Bronchial epithelial cell (primary cell): ENCODE measurements at regions not wholly inside any gene's neighbourhood (a gene's known extent, or its start where the extent isn't known, plus 50 kb on each side); places are given as distances from the start of the nearest gene placed in this dataset.

Experiments used
- DNase-seq: peaks from one replicate; pipeline ENCODE4 v3.0.0-alpha.2; 2010; ENCODE audit warnings: low read depth
- FAIRE-seq: peaks from 2 replicates; lab custom pipeline; 2011; peaks lifted over from hg19 to GRCh38; lab: Jason Lieb, UNC
- H3K27me3 ChIP-seq: 2 replicates; pipeline ENCODE4 v1.5.1; 2011; ENCODE audit warnings: low read length; ENCODE audit not compliant: control insufficient read depth, insufficient read depth
- H3K36me3 ChIP-seq: 2 replicates; pipeline ENCODE4 v1.5.1; 2011; ENCODE audit warnings: low read length; ENCODE audit not compliant: control insufficient read depth, insufficient read depth
- H3K4me3 ChIP-seq: 2 replicates; pipeline ENCODE4 v1.5.1; 2011; ENCODE audit warnings: mild to moderate bottlenecking, low read depth, low read length, control low read depth
- CTCF ChIP-seq: IDR thresholded peaks from 2 replicates; pipeline ENCODE4 v1.5.1; 2011; ENCODE audit warnings: mild to moderate bottlenecking, moderate library complexity, low read length, control low read depth, inconsistent platforms; ENCODE audit not compliant: insufficient read depth, severe bottlenecking

GRCh38 chr7:18133921-18134320 is 106.3 kb upstream of the PRPS1L1 start:
- H3K27me3 ChIP-seq = no peaks in the 10 kb centered on the region
- no peak for DNase-seq
- no peaks in the 10 kb centered on the region for H3K36me3 ChIP-seq
- no peak for FAIRE-seq
- TF ChIP-seq CTCF = no peak
- H3K4me3 ChIP-seq = no peak overlapping the region

GRCh38 chr7:18140943-18141342 is 113.3 kb upstream of the PRPS1L1 start:
- FAIRE-seq (no peak), DNase-seq (no peak)
- no peak for TF ChIP-seq CTCF
- H3K4me3 ChIP-seq = no peak overlapping the region
- H3K36me3 ChIP-seq = no peaks in the 10 kb centered on the region
- no peaks in the 10 kb centered on the region for H3K27me3 ChIP-seq

DNA sequence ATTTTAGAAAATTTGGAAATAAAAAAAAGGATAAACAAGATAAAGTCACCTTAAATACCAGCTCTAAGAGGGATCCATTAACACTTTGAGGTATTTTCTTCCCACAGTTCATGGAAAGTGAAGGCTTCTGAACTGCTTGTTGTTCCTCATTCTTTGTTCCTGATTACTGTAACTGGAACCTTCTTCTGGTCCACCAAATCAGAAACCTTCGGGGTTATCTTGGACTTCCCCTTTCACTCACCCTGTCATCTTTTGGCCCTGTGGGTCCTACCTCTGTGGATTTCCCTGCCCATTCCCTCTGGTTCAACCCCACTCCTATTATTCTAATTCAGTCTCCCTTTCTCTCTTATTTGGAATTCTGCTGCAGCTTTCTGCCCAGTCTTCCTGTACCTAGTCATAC is 116.5 kb upstream of the PRPS1L1 start:
- no peak for TF ChIP-seq CTCF
- Histone ChIP-seq H3K4me3 (no peak overlapping the region), H3K36me3 (no peaks in the 10 kb centered on the region), H3K27me3 (no peaks in the 10 kb centered on the region)
- FAIRE-seq (no peak), DNase-seq (no peak)

DNA sequence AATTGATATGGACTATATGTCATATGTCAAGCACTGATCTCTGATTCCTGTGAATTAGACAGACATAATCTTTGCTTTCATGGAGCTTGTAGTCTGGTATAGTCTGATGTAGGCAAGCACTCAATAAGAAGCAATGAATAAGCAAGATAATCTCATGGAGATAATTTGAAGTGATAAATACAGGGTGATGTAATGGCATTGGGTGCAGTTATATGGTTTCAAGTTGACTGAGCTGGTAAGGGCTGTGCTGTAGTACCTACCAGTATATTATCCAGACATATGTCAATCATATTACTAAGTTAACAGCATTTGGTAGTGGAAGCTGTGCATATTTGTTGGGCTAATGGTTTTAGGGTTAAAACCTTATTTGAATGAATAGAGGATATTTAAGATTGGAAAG is 117.5 kb upstream of the PRPS1L1 start:
- Histone ChIP-seq H3K27me3 (no peaks in the 10 kb centered on the region), H3K4me3 (no peak overlapping the region), H3K36me3 (no peaks in the 10 kb centered on the region)
- DNase-seq (no peak), FAIRE-seq (no peak)
- no peak for TF ChIP-seq CTCF

DNA sequence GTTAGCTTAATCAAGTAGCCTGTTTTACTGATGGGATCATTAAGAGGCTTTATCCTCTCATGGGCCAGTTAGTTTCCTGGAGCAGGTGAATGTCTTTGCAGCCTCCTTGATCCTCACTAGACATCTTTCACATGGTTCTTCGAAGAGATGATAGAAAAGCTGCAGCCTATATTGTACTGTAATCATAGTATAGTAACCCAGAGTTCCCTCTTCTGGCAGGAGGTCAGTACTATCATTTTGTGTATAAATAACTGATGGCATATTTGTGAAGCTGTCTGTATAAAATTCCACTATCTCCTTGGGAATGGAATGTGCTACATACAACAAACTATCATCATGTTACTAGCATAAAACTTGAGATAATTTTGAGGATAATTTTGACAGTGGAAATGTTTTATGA is 123.8 kb upstream of the PRPS1L1 start:
- DNase-seq (no peak), FAIRE-seq (no peak)
- no peaks in the 10 kb centered on the region for H3K36me3 ChIP-seq
- peaks cover 2% of the 10 kb centered on the region for H3K27me3 ChIP-seq
- H3K4me3 ChIP-seq = no peak overlapping the region
- TF ChIP-seq CTCF = no peak

- DNase-seq = no peak
- Histone ChIP-seq H3K4me3 (no peak overlapping the region), H3K36me3 (no peaks in the 10 kb centered on the region), H3K27me3 (peaks cover 2% of the 10 kb centered on the region)
- no peak for FAIRE-seq
- TF ChIP-seq CTCF = no peak
These were observed 125.6 kb upstream of the PRPS1L1 start for GRCh38 chr7:18153183-18153748.
